VCaP (cell line): ENCODE measurements at regions not wholly inside any gene's neighbourhood (a gene's known extent, or its start where the extent isn't known, plus 50 kb on each side); places are given as distances from the start of the nearest gene placed in this dataset.
"Not testable (repeated sequence)": the region's sequence is repeated elsewhere in the genome, so short reads cannot be mapped to it uniquely, and the experiment has no call there.

Source experiments
- H3K27ac ChIP-seq: fragments of 450-650 bp; 2 replicates; pipeline ENCODE4 v1.5.1; 2017
- TF ChIP-seq, protein P1 (sequence below): fragments of 450-650 bp; conservative IDR thresholded peaks from 2 replicates; pipeline ENCODE4 v1.5.1; 2017; ENCODE audit warnings: mild to moderate bottlenecking, moderate library complexity

DNA sequence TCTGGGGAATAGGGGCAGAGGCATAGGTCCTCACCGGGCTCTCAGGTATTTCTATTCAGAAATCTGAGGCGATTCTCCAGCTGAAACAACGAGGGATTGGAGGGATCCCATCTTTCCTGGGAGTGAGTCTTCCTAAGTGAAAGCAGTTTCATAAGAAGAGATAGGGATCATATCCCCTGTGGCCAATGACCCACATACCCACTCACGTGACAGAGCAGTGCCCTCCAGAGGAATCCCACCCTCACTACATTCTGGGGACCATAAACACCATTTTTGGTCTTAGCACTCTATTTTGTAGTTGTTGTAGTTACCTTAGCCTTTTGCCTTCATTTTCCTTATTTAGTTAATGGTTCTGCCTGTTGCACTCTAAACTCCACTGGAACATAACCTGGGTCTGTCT is 121.1 kb downstream of the GPR63 start:
- TF ChIP-seq, protein P1, sequence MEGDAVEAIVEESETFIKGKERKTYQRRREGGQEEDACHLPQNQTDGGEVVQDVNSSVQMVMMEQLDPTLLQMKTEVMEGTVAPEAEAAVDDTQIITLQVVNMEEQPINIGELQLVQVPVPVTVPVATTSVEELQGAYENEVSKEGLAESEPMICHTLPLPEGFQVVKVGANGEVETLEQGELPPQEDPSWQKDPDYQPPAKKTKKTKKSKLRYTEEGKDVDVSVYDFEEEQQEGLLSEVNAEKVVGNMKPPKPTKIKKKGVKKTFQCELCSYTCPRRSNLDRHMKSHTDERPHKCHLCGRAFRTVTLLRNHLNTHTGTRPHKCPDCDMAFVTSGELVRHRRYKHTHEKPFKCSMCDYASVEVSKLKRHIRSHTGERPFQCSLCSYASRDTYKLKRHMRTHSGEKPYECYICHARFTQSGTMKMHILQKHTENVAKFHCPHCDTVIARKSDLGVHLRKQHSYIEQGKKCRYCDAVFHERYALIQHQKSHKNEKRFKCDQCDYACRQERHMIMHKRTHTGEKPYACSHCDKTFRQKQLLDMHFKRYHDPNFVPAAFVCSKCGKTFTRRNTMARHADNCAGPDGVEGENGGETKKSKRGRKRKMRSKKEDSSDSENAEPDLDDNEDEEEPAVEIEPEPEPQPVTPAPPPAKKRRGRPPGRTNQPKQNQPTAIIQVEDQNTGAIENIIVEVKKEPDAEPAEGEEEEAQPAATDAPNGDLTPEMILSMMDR, result no peak
- H3K27ac ChIP-seq, result no peak overlapping the region

DNA sequence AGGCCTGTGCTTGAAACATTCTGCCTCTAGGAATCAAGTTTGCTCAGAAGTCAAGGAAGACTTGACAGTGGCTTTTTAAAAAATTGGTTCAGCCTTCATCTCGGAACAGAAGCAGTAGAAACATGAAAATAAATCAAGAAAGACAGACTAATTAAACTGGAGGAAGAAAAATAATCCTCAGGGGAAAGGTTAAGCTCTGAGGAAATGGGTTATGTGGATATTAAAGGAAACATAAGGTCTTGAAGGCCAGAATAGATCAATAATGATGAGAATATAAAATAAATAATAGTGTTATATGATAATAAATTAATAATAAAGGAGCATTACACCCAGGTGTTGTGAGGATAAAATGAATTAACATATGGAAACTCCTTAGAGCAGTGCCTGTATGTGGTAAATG is 121.7 kb downstream of the GPR63 start:
- no peak overlapping the region for H3K27ac ChIP-seq
- TF ChIP-seq, protein P1, result no peak

- TF ChIP-seq, protein P1, result no peak
- no peak overlapping the region for H3K27ac ChIP-seq
Observed at GRCh38 chr6:96704713-96705112, 132.6 kb downstream of the GPR63 start.

GRCh38 chr6:96702626-96703025 is 134.7 kb downstream of the GPR63 start:
- TF ChIP-seq, protein P1, result no peak

GRCh38 chr6:96700915-96701314 is 136.4 kb downstream of the GPR63 start:
- TF ChIP-seq, protein P1, result no peak
- no peak overlapping the region for H3K27ac ChIP-seq

More at GRCh38 chr6:96702626-96703025, 134.7 kb downstream of the GPR63 start:
- no peak overlapping the region for H3K27ac ChIP-seq

DNA sequence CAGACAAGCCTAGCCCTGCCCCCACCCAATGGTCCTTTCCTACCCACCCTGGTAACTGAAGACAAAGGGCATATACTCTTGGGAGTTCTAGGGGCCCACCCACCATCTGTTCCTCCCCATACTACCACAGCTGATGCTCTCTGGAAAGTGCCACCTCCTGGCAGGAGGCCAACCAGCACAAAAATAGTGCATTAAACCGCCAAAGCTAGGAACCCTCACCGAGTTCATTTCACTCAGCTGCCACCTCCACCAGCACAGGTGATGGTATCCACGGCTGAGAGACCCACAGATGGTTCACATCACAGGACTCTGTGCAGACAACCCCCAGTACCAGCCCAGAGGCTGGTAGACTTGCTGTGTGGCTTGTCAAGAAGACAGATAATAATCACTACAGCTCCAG is 131.5 kb downstream of the FHL5 start:
- H3K27ac ChIP-seq, result not testable (repeated sequence)

- TF ChIP-seq, protein P1, result no peak
- no peak overlapping the region for H3K27ac ChIP-seq
Observed at GRCh38 chr6:96687121-96687520, 124.2 kb downstream of the FHL5 start.

DNA sequence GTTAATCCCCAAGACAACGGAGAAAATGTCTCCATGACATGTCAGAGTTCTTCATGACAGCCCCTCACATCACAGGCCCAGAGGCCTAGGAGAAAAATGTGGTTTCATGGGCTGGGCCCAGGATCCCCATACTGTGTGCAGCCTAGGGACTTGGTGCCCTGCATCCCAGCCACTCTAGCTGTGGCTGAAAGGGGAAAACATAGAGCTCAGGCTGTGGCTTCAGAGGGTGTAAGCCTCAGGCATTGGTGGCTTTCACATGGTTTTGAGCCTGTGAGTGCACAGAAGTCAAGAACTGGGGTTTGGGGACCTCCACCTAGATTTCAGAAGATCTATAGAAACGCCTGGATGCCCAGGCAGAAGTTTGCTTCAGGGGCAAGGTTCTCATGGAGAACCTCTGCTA is 122.8 kb downstream of the FHL5 start:
- TF ChIP-seq, protein P1, result no peak
- no peak overlapping the region for H3K27ac ChIP-seq
